Uterus (tissue), 3 donors: ENCODE measurements at regions not wholly inside any gene's neighbourhood (a gene's known extent, or its start where the extent isn't known, plus 50 kb on each side); places are given as distances from the start of the nearest gene placed in this dataset.
"Not testable (repeated sequence)": the region's sequence is repeated elsewhere in the genome, so short reads cannot be mapped to it uniquely, and the experiment has no call there.

Experiments used
- DNase-seq, 2 donors: peaks; one replicate each; pipeline ENCODE4 v3.0.0-alpha.2; 2019 to 2020
- H3K27ac ChIP-seq, 2 donors: fragments of 200-600 bp; sonication (generic); 1 replicate in 1 of 2; 2 replicates in 1 of 2; pipeline ENCODE4 v1.5.1; 2016 to 2018
- H3K27me3 ChIP-seq, 2 donors: fragments of 200-600 bp; sonication (generic); one replicate each; pipeline ENCODE4 v1.5.1; 2018 to 2019; ENCODE audit warnings: control low read depth in 1 of 2
- H3K36me3 ChIP-seq, 2 donors: fragments of 200-600 bp; sonication (generic); one replicate each; pipeline ENCODE4 v1.5.1; 2019; ENCODE audit warnings: control low read depth in 1 of 2
- H3K4me1 ChIP-seq, 2 donors: fragments of 200-600 bp; sonication (generic); one replicate each; pipeline ENCODE4 v1.5.1; 2018 to 2019; ENCODE audit warnings: control low read depth in 1 of 2
- H3K4me3 ChIP-seq, 2 donors: fragments of 200-600 bp; sonication (generic); 1 replicate in 1 of 2; 2 replicates in 1 of 2; pipeline ENCODE4 v1.5.1; 2018 to 2019; ENCODE audit warnings: mild to moderate bottlenecking in 1 of 2
- H3K9me3 ChIP-seq, 2 donors: fragments of 200-600 bp; sonication (generic); one replicate each; pipeline ENCODE4 v1.5.1; 2019; ENCODE audit warnings: control low read depth in 1 of 2
- POLR2A ChIP-seq, 2 donors: fragments of 450-650 bp; IDR thresholded peaks; one replicate each; pipeline ENCODE4 v1.6.1; 2016; ENCODE audit warnings: antibody characterized with exemption in 2 of 2, mild to moderate bottlenecking in 1 of 2, moderate library complexity in 1 of 2
- intact Hi-C: fragments of 100-400 bp; cut with DNase I; formaldehyde crosslinking; loops from one replicate; pipeline ENCODE4 v1.15.1; 2023; ENCODE audit warnings: low total_unique reads
- TF ChIP-seq, protein P1 (sequence below), 4 experiments: fragments of 200-600 bp in 2 of 4; fragments of 450-650 bp in 2 of 4; sonication (generic) in 2 of 4; IDR thresholded peaks; one replicate each; pipeline ENCODE4 v1.5.1; 2016 to 2019; ENCODE audit warnings: antibody characterized with exemption in 4 of 4, mild to moderate bottlenecking in 2 of 4, moderate library complexity in 1 of 4
- donor health status: DM: yes; HTN: yes; CAD: no.

DNA sequence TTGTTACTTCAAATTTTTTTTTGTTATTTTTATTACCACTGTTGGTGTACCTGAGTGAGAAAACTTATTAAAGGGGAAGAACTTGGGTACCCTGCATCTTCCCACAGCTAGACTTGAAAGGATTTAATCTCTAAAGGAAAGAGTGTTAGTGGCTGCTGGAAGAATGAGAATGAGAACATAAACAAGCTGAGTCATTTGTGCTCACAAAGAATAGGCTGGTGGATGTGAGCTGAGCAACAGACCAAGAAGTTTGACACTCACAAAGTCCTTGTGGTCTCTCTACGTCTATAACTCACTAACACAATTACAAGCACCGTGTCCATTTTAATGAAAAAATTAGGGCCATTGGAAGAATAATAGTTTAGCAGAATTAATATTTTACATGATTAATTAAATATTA is 217.6 kb upstream of the ANO5 start:
- Histone ChIP-seq H3K36me3 (no peaks in the 10 kb centered on the region), H3K9me3 (no peaks in the 10 kb centered on the region), H3K4me3 (no peak overlapping the region), H3K4me1 (no peaks in the 10 kb centered on the region), H3K27ac (no peak overlapping the region), H3K27me3 (no peaks in the 10 kb centered on the region)
- intact Hi-C loops: no loop called here
- no peak for DNase-seq
- no peak for TF ChIP-seq POLR2A (IDR thresholded peaks at IDR 0.05)

DNA sequence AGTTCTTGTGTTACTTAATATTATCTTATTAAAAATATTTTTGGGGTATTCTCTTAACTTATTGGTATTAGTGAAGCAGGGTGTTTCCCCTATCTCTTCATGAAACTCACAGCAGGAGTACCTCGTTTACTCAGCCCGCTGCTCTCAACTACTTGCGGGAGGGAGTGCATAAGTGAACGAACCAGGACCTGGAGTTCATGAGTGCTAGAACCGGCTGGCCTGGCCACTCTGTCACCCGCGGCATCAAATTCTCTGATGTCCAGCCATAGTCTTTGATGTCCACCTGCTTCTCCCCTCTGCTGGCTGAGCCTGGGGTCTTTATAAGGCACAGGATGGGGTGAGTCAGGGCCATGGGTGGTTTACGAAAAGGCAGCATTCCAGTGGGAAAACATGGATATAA is 216.7 kb upstream of the ANO5 start:
- no peaks in the 10 kb centered on the region for H3K9me3 ChIP-seq
- TF ChIP-seq, protein P1, sequence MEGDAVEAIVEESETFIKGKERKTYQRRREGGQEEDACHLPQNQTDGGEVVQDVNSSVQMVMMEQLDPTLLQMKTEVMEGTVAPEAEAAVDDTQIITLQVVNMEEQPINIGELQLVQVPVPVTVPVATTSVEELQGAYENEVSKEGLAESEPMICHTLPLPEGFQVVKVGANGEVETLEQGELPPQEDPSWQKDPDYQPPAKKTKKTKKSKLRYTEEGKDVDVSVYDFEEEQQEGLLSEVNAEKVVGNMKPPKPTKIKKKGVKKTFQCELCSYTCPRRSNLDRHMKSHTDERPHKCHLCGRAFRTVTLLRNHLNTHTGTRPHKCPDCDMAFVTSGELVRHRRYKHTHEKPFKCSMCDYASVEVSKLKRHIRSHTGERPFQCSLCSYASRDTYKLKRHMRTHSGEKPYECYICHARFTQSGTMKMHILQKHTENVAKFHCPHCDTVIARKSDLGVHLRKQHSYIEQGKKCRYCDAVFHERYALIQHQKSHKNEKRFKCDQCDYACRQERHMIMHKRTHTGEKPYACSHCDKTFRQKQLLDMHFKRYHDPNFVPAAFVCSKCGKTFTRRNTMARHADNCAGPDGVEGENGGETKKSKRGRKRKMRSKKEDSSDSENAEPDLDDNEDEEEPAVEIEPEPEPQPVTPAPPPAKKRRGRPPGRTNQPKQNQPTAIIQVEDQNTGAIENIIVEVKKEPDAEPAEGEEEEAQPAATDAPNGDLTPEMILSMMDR (IDR thresholded peaks at IDR 0.05): no peak
- no peak for TF ChIP-seq POLR2A (IDR thresholded peaks at IDR 0.05)
- H3K4me3 ChIP-seq: no peak overlapping the region
- H3K27me3 ChIP-seq: no peaks in the 10 kb centered on the region
- DNase-seq: no peak
- intact Hi-C loops: no loop called here
- no peak overlapping the region for H3K27ac ChIP-seq
- H3K36me3 ChIP-seq: no peaks in the 10 kb centered on the region
- H3K4me1 ChIP-seq: no peaks in the 10 kb centered on the region

DNA sequence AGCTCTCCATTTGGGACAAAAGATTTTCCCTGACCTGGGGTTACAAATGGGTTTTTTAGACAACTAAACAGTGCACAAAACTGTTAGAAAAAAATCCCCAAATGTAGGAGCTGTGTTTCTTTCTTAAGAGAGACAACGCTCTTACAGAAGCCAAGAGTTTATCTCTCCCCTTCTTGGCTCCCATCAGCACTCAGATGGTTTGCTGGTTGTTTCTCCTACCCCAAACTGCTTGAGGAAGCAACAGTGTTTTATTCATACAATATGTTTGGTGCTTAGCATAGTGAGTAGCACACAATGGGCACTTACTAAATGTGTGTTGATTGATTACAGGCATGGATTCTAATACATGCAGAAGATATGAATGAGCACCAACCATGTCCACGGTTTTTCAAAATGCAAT is 209.5 kb upstream of the ANO5 start:
- Histone ChIP-seq H3K9me3 (no peaks in the 10 kb centered on the region), H3K36me3 (no peaks in the 10 kb centered on the region), H3K27me3 (no peaks in the 10 kb centered on the region), H3K4me1 (no peaks in the 10 kb centered on the region), H3K4me3 (no peak overlapping the region), H3K27ac (no peak overlapping the region)
- no peak for DNase-seq
- TF ChIP-seq, protein P1 (IDR thresholded peaks at IDR 0.05): no peak
- TF ChIP-seq POLR2A (IDR thresholded peaks at IDR 0.05): no peak
- intact Hi-C loops: no loop called here

DNA sequence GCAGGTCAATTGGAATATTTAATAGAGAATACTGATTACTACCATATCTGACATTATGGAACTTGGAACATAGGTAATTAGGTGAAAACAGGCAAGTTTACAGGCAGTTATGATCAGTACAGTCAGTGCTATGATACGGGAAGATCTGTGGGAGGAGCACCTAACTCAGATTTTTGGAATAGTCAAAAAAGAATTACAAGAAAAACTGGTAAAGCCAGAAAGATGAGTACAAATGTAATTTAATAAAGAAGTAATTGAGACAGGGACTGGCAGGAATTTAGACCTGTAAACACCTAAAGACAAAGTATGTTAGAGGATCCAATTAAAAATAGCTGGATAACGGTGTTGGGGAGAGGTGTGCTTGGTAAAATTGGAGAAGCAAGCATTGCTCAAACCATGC is 206.5 kb upstream of the ANO5 start:
- TF ChIP-seq, protein P1 (IDR thresholded peaks at IDR 0.05): no peak
- TF ChIP-seq POLR2A (IDR thresholded peaks at IDR 0.05): no peak
- no peak for DNase-seq
- Histone ChIP-seq H3K4me1 (no peaks in the 10 kb centered on the region), H3K27ac (no peak overlapping the region), H3K27me3 (no peaks in the 10 kb centered on the region), H3K9me3 (no peaks in the 10 kb centered on the region), H3K36me3 (no peaks in the 10 kb centered on the region), H3K4me3 (no peak overlapping the region)
- intact Hi-C loops: no loop called here

DNA sequence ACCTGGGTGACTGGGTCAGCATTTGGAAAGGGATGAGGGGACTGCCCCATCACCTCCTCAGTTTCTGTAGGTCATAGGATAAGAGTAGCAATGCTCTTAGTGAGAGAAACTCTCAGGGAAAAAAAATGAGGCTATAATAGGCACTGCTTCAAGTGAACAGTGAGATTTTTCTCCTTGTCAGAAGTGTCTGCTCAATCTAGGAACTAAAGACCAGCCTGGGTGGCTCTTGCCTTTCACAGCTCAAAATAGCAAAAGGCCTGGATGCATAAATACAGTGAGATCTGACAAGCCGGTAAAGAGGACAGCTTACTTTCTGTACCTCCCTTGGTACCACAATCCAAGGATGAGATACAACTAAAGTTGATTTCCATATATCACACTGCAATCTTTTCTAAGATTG is 205.6 kb upstream of the ANO5 start:
- Histone ChIP-seq H3K4me1 (no peaks in the 10 kb centered on the region), H3K4me3 (no peak overlapping the region), H3K36me3 (no peaks in the 10 kb centered on the region), H3K9me3 (no peaks in the 10 kb centered on the region), H3K27ac (no peak overlapping the region), H3K27me3 (no peaks in the 10 kb centered on the region)
- intact Hi-C loops: no loop called here
- DNase-seq: no peak
- no peak for TF ChIP-seq POLR2A (IDR thresholded peaks at IDR 0.05)
- TF ChIP-seq, protein P1 (IDR thresholded peaks at IDR 0.05): no peak

DNA sequence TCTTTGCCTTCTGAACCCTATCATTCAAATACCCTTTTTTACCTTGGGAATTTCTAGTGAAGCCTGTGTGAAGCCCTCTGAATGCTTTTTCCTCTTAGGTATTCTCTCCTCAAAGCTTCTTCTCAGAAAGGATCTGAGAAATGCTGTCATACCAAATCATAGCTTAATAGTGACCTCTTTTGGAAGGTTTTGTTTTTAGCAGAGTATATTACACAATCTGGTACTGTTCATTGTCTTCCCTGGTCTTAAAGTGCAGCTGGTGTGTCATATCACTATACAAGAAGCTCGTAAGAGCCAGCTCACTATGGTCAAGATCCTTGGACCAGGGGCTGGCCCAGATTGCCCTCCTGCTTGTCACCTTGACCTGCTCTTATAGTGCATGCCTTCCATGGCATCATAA is 204.4 kb upstream of the ANO5 start:
- Histone ChIP-seq H3K4me3 (no peak overlapping the region), H3K9me3 (no peaks in the 10 kb centered on the region), H3K27me3 (no peaks in the 10 kb centered on the region), H3K4me1 (no peaks in the 10 kb centered on the region), H3K27ac (no peak overlapping the region), H3K36me3 (no peaks in the 10 kb centered on the region)
- TF ChIP-seq, protein P1 (IDR thresholded peaks at IDR 0.05): peak in 1 of 4 experiments; percentile 12
- TF ChIP-seq POLR2A (IDR thresholded peaks at IDR 0.05): no peak
- intact Hi-C loops: no loop called here
- DNase-seq: no peak

DNA sequence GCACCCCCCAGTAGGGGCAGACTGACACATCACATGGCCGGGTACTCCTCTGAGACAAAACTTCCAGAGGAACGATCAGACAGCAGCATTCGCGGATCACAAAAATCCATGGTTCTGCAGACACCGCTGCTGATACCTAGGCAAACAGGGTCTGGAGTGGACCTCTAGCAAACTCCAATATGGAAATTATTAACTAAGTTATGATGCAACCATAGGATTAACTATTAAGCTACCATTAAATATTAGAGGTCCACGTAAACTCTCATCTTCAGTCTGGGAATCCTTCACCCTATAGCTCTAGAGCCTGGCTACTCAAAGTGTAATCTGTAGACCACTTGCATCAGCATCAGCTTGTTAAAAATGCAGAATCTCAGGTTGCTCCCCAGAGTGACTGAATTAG is 191.1 kb upstream of the ANO5 start:
- H3K36me3 ChIP-seq, DNase-seq, H3K27me3 ChIP-seq, H3K4me1 ChIP-seq, intact Hi-C loops, H3K27ac ChIP-seq, H3K9me3 ChIP-seq, H3K4me3 ChIP-seq: not testable (repeated sequence)
